GM12873 (cell line): ENCODE measurements at regions not wholly inside any gene's neighbourhood (a gene's known extent, or its start where the extent isn't known, plus 50 kb on each side); places are given as distances from the start of the nearest gene placed in this dataset.

Experiments
- CTCF ChIP-seq: IDR thresholded peaks from 2 replicates; pipeline ENCODE4 v1.5.1; 2012; ENCODE audit warnings: low read depth, mild to moderate bottlenecking, moderate library complexity, low read length, control low read depth; ENCODE audit not compliant: insufficient read depth; ENCODE audit errors: missing control alignments

GRCh38 chr13:24625870-24626849, 54.0 kb upstream of the ATP12A start:
- no peak for TF ChIP-seq CTCF

GRCh38 chr13:24627090-24627714, 53.0 kb upstream of the ATP12A start:
- TF ChIP-seq CTCF = no peak

- TF ChIP-seq CTCF = no peak
Observed at GRCh38 chr13:24627946-24628345, 52.3 kb upstream of the ATP12A start.

- TF ChIP-seq CTCF = no peak
Observed at GRCh38 chr13:24629320-24629719, 50.9 kb upstream of the ATP12A start.

- TF ChIP-seq CTCF = no peak
Observed at GRCh38 chr13:24630121-24630520, 50.1 kb upstream of the ATP12A start.
